LHCN-M2 (cell line): ENCODE measurements at regions not wholly inside any gene's neighbourhood (a gene's known extent, or its start where the extent isn't known, plus 50 kb on each side); places are given as distances from the start of the nearest gene placed in this dataset.

Experiments used
- DNase-seq: peaks from one replicate; pipeline ENCODE4 v3.0.0-alpha.2; 2012; ENCODE audit warnings: low read depth

GRCh38 chr15:39074341-39074985 lies 506.4 kb upstream of the THBS1 start:
- DNase-seq: no peak

DNA sequence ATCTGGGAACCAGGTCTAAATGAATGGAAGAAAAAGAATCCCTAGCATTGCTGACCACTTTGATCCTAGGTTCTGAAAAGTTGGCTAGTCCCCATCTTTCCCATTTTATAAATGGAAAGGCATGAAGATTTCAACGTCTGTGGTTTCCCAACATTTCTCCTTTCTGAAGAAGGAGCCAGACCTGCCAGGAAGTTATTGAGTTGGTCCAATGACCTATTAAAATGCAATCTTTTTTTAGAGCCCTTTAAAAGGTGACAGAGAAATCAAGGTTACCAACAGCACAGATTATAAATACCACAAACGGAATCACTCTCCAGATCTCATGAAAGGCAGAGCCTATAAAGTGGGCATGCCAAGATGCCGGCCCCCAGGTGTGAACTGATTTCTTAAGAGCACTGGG lies 505.6 kb upstream of the THBS1 start:
- DNase-seq: no peak

GRCh38 chr15:39075756-39076341 lies 505.0 kb upstream of the THBS1 start:
- no peak for DNase-seq

DNA sequence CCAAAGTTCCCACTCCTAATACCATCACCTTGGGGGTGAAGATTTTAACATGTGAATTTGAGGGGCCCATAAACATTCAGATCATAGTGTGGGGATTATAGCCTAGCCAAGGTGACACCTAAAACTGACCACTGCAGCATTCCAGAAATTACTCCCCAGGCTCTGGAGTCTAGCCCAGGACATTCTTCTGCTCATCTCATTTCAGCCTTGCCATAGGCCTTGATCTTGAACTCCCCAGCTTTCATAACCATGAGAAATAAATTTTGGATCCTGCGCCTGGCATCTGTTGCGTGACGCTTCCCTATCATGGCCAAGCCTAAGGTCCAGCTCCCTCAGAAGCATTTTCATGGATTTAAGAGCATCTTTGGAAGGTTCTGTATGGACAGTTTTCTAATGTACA lies 502.9 kb upstream of the THBS1 start:
- DNase-seq: no peak

- DNase-seq: peak; percentile 25
Measured at GRCh38 chr15:39079296-39079847, 501.5 kb upstream of the THBS1 start.

DNA sequence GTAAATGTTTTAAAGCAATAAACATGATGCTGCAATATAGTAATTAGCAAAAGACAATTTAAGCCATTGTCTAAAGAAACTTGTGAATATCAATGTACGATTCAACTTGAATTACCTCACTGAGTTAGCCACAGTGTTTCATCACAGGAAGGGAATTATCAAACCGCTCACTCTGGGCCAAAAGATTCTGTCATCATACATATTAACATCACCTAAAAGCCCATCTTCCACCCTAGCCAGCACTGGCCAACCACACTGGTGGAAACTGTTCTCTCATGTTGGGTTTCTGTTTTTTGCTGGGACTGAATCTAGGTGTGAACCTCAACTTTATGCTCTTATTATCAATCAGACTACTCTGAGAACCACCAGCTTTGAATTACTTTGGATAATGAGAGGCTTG lies 497.7 kb upstream of the THBS1 start:
- no peak for DNase-seq

GRCh38 chr15:39084674-39085530 lies 496.0 kb upstream of the THBS1 start:
- no peak for DNase-seq

- no peak for DNase-seq
Measured at GRCh38 chr15:39086641-39087040, 494.2 kb upstream of the THBS1 start.

- DNase-seq: no peak
Measured at GRCh38 chr15:39088156-39088555, 492.7 kb upstream of the THBS1 start.

DNA sequence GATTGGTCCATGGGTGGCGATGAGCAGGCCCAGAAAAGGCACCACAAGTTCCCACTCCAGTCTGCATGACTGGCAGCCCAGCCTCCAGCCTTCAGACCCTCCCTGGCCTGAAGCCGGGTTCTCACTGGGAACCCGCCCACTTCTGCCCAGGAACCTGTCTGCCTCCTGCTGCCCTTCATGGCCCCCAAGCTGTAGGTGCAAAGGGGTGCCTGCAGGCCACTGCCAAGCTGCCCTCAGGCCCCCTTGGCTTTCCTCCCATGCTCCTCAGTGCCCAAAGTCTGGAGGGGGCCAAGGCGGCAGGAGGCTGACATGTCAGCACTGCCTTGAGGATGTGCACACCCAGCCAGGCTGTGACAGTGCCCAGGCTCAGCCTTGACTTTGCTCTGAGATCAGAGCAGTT lies 488.5 kb upstream of the THBS1 start:
- no peak for DNase-seq

- DNase-seq: no peak
Measured at GRCh38 chr15:39092761-39093160, 488.1 kb upstream of the THBS1 start.

DNA sequence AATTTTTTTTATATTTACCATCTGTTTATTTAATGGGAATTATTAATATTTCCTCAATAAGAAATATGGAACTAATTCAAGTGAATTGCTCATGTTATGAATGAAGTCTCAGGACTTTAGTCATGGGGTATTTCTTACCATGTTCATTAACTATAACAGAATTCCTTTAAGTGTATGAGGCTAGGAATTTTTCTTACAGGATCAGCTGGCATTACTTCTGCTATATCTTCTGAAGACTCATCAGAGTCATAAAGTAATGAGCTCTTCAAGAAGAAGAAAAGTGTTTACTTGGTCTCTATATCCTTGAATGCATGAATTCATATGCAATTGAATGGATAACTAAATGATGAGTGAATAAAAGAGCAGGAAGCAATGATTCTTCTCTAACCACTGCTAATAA lies 486.8 kb upstream of the THBS1 start:
- no peak for DNase-seq

GRCh38 chr15:39095218-39095879 lies 485.5 kb upstream of the THBS1 start:
- DNase-seq: peak; percentile 18

DNA sequence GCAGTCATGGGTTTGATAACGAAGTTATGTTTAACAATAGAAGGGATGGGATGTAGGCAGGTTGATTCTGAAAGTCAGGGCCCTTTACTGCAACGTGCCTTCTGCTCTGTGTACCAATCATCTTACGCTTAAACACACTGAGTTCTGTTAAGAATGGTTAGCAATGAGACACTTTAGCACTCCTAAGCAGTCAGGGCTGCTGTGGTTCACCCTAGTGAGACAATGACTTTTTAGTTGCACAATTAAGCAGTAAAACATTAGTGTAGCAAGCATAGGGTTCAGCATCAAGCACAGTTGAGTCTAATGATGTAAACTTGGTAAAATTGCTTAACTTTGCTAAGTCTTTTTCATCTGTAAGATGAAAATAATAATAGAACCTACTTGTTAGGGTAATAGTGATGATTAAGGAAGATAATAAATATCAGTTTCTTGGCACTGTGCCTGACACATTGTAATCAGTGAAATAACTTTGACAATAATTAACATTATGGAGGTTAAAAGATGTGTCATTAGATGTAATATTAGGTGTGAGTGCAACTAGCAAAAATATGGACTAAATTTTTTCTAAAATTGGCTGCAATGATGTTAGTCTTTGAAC lies 484.2 kb upstream of the THBS1 start:
- DNase-seq: no peak

- peak; percentile 41 for DNase-seq
Measured at GRCh38 chr15:39099524-39099923, 481.4 kb upstream of the THBS1 start.

DNA sequence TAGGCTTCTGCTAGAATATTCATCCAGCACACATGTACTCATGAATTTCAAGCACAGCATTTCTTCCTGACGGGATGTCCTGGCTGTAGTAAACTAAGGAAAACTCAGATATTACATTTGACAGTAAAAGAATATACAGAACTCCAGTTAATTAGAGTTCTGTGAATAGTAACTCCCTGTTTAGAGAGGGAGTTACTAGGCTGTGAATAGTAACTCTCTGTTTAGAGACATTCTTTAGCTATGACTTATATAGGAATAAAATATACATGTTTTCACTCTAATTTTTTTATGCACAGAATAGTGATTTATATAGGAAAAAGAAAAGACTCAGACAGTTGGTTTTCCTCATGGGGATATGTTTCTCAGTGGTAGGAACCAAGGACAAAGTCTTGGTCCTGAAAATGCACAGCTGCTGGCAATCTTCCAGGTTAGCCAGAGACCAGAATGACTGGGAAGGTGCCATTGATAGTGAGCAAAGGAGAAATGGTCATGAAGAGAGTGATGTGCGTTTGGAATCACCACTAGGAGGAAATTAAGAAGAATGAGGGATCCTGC lies 480.7 kb upstream of the THBS1 start:
- no peak for DNase-seq

GRCh38 chr15:39102431-39102830 lies 478.4 kb upstream of the THBS1 start:
- no peak for DNase-seq

GRCh38 chr15:39106950-39107349 lies 473.9 kb upstream of the THBS1 start:
- DNase-seq: no peak

DNA sequence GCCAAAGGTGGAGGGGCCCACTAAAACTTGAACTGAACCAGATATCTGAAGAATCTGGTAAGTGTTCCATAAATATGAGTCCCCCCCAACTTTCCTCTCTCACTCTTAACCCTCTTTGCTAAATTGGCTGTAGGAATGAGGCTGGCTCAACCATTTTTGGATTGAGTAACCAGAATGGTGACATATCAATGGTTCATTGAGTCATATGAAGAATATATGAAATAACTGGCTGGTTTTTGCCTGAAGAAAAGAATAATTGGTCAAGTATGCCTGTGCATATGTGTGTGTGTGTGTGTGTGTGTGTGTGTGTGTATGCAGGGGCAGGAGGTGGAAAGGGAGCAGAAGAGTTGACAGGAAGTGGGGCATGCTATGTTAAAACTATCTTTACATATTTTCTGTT lies 472.9 kb upstream of the THBS1 start:
- no peak for DNase-seq

DNA sequence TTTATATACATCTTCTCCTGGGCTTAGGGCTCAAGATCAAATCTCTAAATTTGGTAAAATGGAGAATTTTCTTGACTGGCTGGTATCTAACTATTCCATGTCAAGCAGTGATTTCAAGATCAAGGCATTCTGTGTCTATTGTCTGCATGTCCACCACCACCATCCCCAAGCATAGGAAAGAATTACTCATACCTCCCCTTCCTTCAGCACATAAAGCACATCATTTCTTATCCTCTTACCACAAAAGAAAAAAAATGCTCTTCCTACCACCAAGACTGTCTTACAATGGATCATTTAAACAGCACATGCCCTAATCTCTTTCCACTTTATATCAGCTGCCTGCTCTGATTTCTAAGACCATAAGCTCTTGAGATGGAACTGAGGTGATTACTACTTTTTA lies 470.5 kb upstream of the THBS1 start:
- DNase-seq: peak; percentile 69

GRCh38 chr15:39110746-39111145 lies 470.1 kb upstream of the THBS1 start:
- no peak for DNase-seq
